ENCODE measurements at regions not wholly inside any gene's neighbourhood (a gene's known extent, or its start where the extent isn't known, plus 50 kb on each side); places are given as distances from the start of the nearest gene placed in this dataset.

- Histone ChIP-seq H3K27me3 (no peaks in the 10 kb centered on the region), H3K9me3 (no peaks in the 10 kb centered on the region), H3K36me3 (ENCODE audit: low read depth, missing control alignments) (no peaks in the 10 kb centered on the region), H3K27ac (no peak overlapping the region), H3K4me3 (no peak overlapping the region), H3K4me1 (no peaks in the 10 kb centered on the region)
- intact Hi-C loops (cut with DNase I; ENCODE audit: low total_unique reads), result no loop called here
- TF ChIP-seq CTCF (IDR thresholded peaks at IDR 0.05) (no peak), POLR2A (IDR thresholded peaks at IDR 0.05) (no peak)
- WGBS, 2 donors, result 81 to 89% methylated on average over 4 of the region's 4 CpGs
- DNase-seq, result no peak
Measured at GRCh38 chr2:129296396-129296795, 683.1 kb upstream of the RAB6C start.

- 29 to 41% methylated on average over 5 of the region's 5 CpGs for WGBS, 2 donors
- no peak for DNase-seq
- no peak overlapping the region for H3K4me3 ChIP-seq
- intact Hi-C loops (cut with DNase I; ENCODE audit: low total_unique reads), result no loop called here
- H3K9me3 ChIP-seq, result no peaks in the 10 kb centered on the region
- H3K4me1 ChIP-seq, result no peaks in the 10 kb centered on the region
- no peak for TF ChIP-seq CTCF (IDR thresholded peaks at IDR 0.05)
- no peak for TF ChIP-seq POLR2A (IDR thresholded peaks at IDR 0.05)
- H3K27me3 ChIP-seq, result no peaks in the 10 kb centered on the region
- no peak overlapping the region for H3K27ac ChIP-seq
- no peaks in the 10 kb centered on the region for H3K36me3 ChIP-seq (ENCODE audit: low read depth, missing control alignments)
Measured at GRCh38 chr2:129296806-129297205, 682.7 kb upstream of the RAB6C start.

GRCh38 chr2:129297430-129297829 is 682.0 kb upstream of the RAB6C start:
- Histone ChIP-seq H3K4me1 (no peaks in the 10 kb centered on the region), H3K27me3 (no peaks in the 10 kb centered on the region), H3K9me3 (no peaks in the 10 kb centered on the region), H3K27ac (no peak overlapping the region), H3K4me3 (no peak overlapping the region), H3K36me3 (ENCODE audit: low read depth, missing control alignments) (no peaks in the 10 kb centered on the region)
- 73 to 81% methylated on average over 4 of the region's 4 CpGs for WGBS, 2 donors
- no peak for TF ChIP-seq POLR2A (IDR thresholded peaks at IDR 0.05)
- TF ChIP-seq CTCF (IDR thresholded peaks at IDR 0.05), result no peak
- intact Hi-C loops (cut with DNase I; ENCODE audit: low total_unique reads), result no loop called here
- DNase-seq, result no peak

GRCh38 chr2:129299338-129299737 is 680.1 kb upstream of the RAB6C start:
- WGBS, 2 donors, result 89 to 93% methylated on average over 2 of the region's 2 CpGs
- Histone ChIP-seq H3K27me3 (no peaks in the 10 kb centered on the region), H3K4me3 (no peak overlapping the region), H3K36me3 (ENCODE audit: low read depth, missing control alignments) (no peaks in the 10 kb centered on the region), H3K9me3 (no peaks in the 10 kb centered on the region), H3K27ac (no peak overlapping the region), H3K4me1 (no peaks in the 10 kb centered on the region)
- TF ChIP-seq POLR2A (IDR thresholded peaks at IDR 0.05) (no peak), CTCF (IDR thresholded peaks at IDR 0.05) (no peak)
- no peak for DNase-seq
- intact Hi-C loops (cut with DNase I; ENCODE audit: low total_unique reads), result no loop called here

GRCh38 chr2:129299756-129300155 is 679.7 kb upstream of the RAB6C start:
- no peak overlapping the region for H3K27ac ChIP-seq
- TF ChIP-seq CTCF (IDR thresholded peaks at IDR 0.05) (no peak), POLR2A (IDR thresholded peaks at IDR 0.05) (no peak)
- no peak for DNase-seq
- no peaks in the 10 kb centered on the region for H3K4me1 ChIP-seq
- no peaks in the 10 kb centered on the region for H3K36me3 ChIP-seq (ENCODE audit: low read depth, missing control alignments)
- H3K9me3 ChIP-seq, result no peaks in the 10 kb centered on the region
- H3K27me3 ChIP-seq, result no peaks in the 10 kb centered on the region
- intact Hi-C loops (cut with DNase I; ENCODE audit: low total_unique reads), result no loop called here
- 96% methylated on average over 4 to 8 of the region's 8 CpGs for WGBS, 2 donors
- H3K4me3 ChIP-seq, result no peak overlapping the region

Data from testis (tissue), 2 donors.